C4-2B (cell line): ENCODE measurements at regions not wholly inside any gene's neighbourhood (a gene's known extent, or its start where the extent isn't known, plus 50 kb on each side); places are given as distances from the start of the nearest gene placed in this dataset.

Experiments used
- CTCF ChIP-seq: fragments of 450-650 bp; conservative IDR thresholded peaks from 2 replicates; pipeline ENCODE4 v1.5.1; 2017; ENCODE audit warnings: mild to moderate bottlenecking
- ZFX ChIP-seq: fragments of 450-650 bp; IDR thresholded peaks from 2 replicates; pipeline ENCODE4 v1.6.1; 2017

GRCh38 chr4:186859420-186859819 is 135.8 kb upstream of the FAT1 start:
- TF ChIP-seq CTCF (no peak), ZFX (no peak)
